Nucleus accumbens (tissue), 56 donors: ENCODE measurements at regions not wholly inside any gene's neighbourhood (a gene's known extent, or its start where the extent isn't known, plus 50 kb on each side); places are given as distances from the start of the nearest gene placed in this dataset.
"Not testable (repeated sequence)": the region's sequence is repeated elsewhere in the genome, so short reads cannot be mapped to it uniquely, and the experiment has no call there.

ENCODE experiments used
- DNase-seq, 56 donors: peaks; one replicate each; lab custom pipeline; 2025; lab: John Stamatoyannopoulos, UW

DNA sequence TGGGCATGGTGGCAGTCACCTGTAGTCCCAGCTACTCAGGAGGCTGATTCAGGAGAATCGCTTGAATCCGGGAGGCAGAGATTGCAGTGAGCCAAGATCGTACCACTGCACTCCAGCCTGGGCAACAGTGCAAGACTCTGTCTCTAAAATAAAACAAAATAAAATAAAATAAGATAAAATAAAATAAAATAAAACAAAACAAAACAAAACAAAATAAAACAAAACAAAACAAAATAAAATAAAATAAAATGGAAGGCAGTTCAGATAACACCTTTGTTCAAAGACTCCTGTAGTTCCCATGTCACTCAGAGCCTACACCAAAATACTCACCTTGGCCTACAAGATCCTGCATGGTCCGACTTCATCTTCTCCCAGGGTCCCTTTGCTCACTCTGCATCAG is 61.3 kb downstream of the SYF2 start:
- DNase-seq: not testable (repeated sequence)

DNA sequence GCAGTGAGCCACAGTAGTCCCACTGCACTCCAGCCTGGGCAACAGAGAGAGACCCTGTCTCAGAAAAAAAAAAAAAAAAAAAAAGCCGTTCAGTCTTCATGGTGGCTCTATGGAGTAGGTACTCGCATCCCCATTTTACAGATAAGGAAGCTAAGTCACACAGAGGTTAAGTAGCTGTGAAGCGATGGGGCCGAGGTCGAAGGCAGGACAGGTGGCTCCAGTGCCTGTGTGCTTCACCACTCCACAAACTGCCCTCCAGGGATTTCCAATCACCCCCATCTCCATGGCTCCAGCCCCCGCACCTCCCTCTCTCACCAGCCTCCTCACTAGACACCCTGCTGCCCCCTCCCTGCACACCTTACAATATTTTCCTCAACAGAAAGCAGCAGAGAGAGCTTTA is 61.9 kb downstream of the SYF2 start:
- DNase-seq: no peak

DNA sequence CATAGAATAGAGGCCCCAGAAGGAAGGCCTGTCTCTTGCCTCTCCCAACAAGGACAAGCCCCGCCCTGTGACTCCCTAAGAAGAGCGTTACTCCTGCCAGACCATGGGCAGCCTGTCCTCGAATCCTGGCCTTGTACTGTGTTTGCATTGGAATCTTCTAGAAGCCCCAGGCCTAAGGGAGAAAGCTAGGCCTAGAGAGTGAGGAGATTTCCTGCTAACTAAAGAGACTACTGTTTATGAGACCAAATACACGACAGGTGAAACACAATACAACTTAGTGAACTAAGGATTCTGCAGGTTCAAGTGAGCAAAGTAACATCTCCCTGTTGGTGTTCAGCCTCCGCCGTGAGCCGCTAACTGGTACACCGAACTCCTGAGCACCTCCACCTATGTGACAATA is 62.7 kb downstream of the SYF2 start:
- DNase-seq: no peak

DNA sequence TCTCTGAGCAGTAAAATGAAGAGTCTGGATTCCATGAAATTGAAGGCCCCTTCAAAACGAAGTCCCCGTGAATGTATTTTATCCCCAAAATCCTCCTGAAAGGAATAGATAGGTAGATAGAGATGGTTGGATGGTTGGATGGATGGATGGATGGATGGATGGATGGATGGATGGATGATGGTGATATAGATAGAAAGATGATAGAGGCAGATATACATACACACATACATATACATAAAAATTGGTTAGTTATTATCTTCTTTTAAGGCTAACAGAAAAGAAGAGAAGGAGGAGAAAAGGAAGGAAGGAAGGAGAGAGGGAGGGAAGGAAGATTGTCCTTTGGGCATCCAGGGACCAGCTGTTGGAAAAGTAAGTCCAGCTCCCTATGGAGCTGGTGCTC is 63.1 kb downstream of the SYF2 start:
- DNase-seq: no peak

DNA sequence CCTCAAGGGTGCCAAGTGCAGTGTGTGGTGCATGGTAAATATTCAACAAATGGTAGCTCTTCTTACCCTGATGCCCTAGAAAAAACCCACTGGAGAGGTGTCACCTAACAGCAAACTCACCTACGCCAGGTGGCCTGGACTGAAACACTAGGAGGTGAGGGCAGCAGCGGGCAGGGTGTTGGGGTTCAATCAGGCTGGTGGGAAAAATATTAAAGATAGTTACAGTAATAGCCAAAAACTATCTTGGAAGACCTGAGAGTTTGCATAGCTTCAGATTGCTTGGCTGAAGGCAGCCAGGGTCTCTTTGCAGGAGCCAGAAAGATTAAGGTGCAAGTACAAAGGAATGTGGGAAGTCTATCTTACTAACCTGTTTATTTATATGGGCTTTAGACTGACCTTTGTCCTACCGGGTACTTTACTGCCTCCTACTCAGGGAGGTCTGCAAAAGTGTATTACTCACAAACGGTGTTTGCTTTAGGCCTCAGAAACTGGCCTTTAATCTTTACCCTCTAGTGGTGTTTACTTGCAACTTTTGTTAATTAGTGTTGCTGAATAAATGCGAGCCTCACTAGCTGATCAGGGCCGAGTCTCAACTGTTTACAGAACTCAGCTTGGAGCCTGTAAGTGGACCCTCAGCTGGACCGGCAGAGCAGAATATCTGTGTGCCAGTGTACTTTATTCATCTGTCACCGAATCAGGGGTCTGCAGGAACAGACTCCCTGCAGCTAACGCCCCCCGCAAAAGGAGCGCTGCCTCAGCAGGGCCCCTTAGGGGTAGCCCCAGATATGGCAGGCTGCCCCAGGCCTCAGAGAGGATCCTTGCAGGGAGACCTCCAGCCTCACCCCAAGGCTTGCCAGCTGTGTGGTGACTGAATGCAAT is 63.9 kb downstream of the SYF2 start:
- no peak for DNase-seq

DNA sequence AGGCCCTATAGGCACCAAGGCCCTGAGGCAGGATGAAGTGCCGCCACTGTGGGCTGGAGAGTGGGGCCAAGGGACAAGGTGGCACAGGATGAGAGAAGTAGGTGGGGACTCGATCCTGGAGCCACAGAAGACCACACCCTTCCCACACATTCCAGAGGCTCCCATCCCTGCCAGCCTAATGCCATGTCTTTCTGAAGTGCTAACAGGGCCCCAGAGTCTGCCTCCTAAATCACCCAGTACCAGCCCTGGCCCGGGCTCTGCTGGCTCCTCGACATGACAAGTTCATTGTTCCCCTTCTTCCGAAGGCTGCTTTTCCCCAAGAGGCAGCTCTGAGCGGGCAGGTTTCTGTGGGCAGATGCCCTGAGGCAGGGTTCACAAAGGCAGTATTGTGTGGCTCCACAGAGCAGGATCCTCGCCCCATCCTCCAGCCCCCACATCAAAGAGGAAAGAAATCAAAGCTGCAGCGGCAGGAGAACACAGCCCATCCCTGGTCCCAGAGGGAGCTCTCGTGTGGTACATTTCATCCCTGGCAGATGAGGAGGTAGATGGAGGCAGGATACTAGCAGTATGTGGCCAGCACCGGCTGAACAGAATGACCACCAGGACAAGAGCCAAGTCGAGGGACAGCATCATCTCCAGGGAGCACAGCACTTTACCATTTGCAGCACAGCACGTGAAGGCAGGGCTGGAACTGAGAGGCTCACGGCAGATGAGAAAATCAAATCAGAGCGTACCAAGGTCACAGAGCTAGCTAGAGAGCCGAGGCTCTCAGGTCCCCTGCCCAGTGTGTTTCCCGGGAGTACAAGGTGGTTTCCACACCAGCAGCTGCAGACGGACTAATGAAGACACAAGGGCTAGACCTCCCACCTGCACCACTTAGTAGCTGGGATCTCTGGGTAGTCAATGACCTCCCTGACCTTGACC is 64.8 kb downstream of the SYF2 start:
- peak in 27 of 56 donors; percentile 7 to 66 (median 22) for DNase-seq

DNA sequence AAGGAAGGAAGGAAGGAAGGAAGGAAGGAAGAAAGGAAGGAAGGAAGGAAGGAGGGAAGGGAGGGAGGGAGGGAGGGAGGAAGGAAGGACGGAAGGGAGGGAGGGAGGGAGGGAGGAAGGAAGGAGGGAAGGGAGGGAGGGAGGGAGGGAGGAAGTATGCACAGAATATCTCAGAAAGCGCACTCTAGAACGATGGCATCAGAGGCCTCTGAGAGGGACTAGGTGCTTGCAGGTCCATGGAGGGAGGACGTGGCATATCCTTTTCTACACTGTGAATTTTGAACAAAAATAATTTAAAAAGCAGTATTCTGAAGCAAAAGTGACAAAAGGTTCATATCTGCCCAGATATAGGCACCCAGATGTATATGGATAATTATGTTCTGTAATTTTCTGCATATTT is 65.5 kb downstream of the SYF2 start:
- no peak for DNase-seq

DNA sequence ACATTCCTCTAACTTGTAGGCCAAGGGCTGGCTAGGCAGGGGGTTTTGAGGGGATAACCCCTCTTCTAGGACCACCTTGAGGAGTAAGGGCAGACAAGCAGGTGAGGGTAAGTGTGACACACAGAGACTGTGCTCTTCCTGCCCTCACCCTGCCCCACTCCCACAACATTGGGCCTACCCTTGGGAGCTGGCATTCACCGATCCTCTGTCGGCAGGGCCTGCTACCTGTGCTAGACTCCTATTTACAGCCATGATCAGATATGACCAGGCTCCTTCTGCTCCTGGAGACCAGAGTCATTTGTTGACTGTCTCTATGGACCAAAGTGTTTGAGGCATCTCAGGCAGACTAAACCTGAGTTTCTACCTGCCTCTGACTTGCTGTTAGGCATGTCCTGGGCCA is 68.3 kb downstream of the SYF2 start:
- no peak for DNase-seq

DNA sequence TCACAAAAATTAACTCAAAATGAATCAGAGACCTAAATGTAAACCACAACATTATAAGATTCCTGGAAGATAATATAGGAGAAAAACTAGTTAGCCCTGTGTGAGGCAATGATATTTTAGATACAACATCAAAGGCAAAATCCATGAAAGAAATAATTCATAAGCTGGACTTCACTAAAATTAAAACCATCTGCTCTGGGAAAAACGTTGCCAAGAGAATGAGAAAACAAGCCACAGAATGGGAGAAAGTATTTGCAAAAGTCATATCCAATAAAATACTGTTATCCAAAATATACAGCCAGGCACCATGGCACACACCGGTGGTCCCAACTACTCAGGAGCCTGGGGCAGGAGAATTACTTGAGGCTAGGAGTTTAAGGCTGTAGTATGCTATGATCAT is 70.3 kb downstream of the SYF2 start:
- no peak for DNase-seq

DNA sequence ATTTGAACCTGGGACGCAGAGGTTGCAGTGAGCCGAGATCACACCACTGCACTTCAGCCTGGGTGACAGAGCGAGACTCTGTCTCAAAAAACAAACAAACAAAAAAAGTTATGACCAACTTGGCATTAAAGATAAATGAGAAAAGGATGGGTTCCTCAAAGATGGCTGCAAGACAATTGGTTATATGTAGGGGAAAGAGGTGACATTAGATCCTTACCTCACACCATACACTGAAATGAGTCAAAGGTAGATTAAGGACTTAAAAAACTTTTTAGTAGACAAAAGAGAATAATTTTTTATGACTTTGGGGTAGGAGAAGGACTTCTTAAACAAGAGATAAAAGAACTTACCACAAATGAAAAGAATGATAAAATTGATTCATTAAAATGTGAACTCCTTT is 74.5 kb downstream of the SYF2 start:
- DNase-seq: no peak

DNA sequence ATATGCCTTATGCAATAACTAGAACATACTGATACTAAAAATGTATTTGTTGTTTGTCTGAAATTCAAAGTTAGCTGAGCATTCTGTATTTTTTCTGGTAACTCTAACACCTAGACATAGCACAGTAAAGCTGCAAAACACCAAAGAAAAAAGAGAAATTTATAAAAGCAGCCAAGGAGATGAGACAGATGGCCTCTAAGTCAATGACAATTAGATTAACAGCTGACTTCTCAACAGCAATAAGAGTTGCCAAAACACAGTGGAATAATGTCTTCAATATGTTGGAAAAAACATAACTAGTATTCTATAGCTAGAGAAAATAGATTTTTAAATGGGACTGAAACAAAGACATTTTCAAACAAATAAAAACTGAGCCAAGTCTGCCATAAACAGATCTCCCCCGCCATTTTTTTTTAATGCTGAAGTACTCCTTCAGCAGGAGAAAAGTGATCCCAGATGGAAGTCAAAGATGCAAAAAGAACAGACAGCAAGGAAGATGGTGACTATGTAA is 81.3 kb downstream of the SYF2 start:
- no peak for DNase-seq

DNA sequence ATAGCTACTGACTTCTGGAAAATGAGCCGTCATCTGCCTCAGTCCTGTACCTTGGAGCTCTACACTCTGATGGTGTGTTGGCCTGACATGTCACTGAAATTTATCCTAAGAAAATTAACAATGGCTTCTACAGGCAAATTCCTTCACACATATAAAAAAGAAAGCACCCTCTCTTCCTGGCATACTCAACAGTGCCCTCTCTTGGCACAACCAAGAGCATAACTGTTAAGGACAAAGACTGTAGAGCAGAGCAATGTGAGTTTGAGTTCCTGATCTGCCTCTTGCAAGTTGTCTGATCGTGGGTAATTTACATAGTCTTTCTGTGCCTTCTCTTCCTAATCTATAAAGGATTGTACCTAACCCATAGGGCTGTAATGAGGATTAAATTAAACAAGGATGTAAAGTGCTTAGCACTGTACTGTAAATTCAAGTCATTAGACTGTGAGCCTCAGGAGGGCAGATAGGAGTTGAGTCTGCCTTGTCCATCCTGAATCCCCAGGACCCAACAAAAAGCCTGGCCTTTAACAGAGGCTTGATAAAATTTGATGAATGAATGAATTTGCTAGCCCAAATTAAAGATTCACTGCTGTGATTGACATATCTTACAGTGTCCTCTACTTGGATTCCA is 83.5 kb downstream of the SYF2 start:
- DNase-seq: no peak

DNA sequence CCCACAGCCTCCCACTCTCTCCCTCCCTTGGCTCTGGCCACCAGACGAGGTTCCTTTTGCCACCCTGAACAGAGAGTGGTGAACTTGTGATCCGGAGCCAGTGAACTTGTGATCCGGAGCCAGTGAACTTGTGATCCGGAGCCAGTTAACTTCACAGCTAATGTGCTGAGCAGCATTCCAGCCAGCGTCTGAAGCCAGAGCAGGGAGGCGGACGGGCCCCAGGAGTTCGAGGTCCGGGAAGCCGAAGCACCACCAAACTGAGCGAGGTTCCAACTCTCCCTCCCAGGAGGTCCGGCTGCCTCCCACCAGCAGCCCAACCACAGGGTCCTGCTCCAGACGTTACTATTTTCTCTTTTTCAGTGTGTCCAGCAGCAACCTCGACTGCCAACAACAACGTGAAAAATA is 85.8 kb downstream of the SYF2 start:
- peak in 2 of 56 donors; percentile 3 to 36 for DNase-seq

DNA sequence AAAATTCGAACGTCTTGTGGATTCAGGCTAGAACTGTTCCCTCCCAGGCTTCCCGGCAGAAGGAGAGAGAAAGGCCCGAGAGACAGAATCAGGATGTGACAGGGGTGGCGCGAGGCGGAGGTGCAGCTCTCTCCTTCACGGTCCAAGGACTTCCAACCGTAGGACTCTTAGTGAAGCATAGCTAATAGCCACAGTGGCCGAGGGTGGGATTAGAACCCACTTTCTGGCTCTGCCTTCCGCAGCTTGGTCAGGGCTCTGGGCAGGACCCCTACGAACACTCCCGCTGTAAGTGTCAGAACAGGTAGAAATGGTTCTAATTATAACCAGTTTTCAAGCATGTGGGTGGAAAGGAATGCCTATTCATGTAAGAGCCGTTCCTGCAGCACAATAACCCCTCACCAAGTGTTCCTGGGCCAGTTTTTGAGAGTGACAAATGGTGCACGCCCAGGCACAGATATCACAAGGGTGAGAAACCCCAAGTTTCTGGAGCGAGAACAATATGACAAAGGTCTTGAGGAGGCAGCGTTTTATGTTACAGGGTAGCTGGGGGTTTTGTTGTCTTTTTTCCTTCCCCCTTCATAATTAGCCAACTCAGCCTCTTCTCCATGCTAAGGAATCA is 86.4 kb downstream of the SYF2 start:
- no peak for DNase-seq

DNA sequence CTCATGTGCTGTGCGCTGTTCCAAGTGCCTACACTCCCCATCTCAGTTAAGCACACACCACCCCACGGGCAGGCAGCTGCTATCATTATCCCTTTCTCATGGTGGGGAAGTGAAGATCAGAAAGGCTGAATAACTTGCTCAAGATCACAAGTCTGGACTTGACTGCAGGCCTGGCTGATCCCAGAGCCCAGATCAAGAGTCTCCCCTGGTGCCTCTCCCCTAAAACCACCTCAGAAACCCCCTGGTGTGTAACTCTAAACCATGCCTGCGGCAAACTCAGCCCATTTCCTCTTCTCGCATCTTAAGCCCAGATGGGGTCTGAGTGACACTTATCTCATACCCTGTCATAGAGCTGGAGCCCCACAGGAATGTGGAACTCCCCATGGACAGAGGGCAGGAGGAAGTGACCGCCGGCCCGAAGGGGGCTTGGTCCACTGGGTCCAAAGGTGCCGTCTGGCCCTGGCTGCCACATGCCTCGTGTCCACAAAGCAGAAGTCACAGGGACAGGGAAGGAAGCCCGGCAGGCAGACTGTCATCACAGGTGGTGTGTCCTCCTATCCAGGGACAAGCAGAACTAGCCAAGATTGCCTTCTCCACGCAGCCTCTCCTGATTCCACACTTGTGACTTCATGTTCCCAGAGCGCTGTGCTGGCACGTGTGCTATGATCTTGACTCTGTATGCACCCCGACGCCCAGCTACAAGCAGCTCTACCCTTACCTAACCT is 92.1 kb downstream of the SYF2 start:
- DNase-seq: peak in 6 of 56 donors; percentile 3 to 16 (median 8)

DNA sequence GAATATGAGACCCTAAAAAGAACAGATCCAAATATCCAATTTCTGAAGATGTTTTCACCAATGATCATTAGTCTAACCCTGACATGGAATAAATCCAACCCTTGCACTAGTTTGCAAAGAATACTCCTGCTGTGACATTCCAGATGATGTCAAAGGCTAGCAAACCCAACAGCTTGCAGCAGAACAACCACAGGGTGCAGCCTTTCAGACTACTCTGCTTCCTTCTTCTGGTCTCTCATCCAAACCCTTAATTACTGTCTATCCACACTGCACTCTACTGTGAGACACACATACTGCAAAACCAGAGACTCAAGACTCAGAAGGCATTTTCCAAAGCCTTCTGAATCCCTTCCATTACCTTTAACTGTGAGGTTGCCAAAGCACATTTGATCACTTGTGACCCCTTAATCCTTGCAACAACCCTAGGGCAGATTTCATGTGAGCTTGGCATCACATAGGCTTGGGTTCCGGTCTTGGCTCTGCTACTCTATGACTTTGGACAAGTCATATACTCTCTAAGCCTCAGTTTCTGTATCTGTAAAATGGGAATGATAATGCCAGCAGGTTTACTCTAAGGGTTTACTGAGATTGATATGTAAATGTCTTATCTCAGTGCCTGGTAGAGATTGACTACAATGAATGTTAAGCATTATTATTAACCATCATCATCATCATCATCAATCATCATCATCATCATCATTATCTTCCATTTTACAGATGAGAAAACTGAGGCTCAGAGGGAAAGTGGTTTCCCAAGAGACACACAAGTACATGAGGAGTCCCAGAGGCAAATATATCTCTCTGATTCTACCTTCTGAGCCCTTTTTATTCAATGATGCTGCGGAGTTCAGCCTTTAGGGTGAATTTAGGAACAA is 94.5 kb downstream of the SYF2 start:
- DNase-seq: no peak

DNA sequence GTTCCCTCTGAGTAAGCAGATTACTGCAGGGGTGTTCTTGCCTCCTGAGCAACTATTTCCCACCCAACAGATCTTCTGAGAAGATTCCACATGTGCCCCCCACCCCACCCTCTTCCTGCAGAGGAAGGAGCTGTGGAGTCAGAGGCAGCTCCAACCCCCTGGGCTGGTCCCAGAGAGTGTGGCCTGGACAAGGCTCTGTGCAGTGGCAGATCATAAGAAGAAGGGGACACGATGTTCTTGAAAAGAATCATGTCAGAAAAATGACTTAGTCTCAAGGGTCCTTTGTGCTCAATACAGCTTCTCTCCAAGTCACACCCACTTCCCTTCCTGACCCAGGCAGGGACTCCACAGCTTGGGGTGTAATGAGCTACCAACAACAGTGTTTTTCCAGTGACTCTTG is 95.2 kb downstream of the SYF2 start:
- no peak for DNase-seq

DNA sequence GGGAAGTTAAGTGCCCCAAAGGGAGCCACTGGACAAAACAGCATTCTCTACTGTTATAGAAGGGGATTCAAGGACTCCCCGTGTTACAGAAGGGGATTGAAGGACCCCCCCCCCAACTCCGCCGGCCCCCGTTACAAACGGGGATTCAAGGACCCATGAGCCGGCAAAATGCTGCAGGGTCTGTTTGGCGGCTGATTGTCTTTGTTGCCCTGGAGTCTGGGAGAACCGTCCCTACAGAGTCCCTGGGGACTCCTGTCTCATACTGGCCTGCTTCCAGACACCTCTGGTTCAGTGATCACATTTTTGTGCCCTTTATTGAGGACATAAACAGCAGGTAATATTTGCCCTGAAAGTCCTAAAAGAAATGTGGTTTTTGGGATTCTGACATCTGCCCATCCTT is 96.4 kb downstream of the SYF2 start:
- DNase-seq: no peak
